Neuronal stem cell (in vitro differentiated cells): ENCODE measurements at regions not wholly inside any gene's neighbourhood (a gene's known extent, or its start where the extent isn't known, plus 50 kb on each side); places are given as distances from the start of the nearest gene placed in this dataset.
"Not testable (repeated sequence)": the region's sequence is repeated elsewhere in the genome, so short reads cannot be mapped to it uniquely, and the experiment has no call there.

ENCODE experiments used
- DNase-seq: peaks from one replicate; pipeline ENCODE4 v3.0.0-alpha.2; 2013; ENCODE audit warnings: low spot score
- H2AFZ ChIP-seq: one replicate; pipeline ENCODE4 v1.6.1; 2013; ENCODE audit warnings: mild to moderate bottlenecking, low read length, inconsistent platforms
- H2AK5ac ChIP-seq: 2 replicates; pipeline ENCODE4 v1.6.1; 2013; ENCODE audit warnings: low read depth, mild to moderate bottlenecking, inconsistent platforms, low read length, moderate library complexity, mixed read lengths
- H2BK120ac ChIP-seq: 2 replicates; pipeline ENCODE4 v1.6.1; 2013; ENCODE audit warnings: low read depth, mild to moderate bottlenecking, inconsistent platforms, low read length, moderate library complexity, mixed read lengths
- H2BK12ac ChIP-seq: one replicate; pipeline ENCODE4 v1.6.1; 2013; ENCODE audit warnings: low read length, inconsistent platforms
- H2BK15ac ChIP-seq: 2 replicates; pipeline ENCODE4 v1.6.1; 2013; ENCODE audit warnings: mild to moderate bottlenecking, low read length, inconsistent platforms, mixed read lengths
- H2BK5ac ChIP-seq: one replicate; pipeline ENCODE4 v1.6.1; 2013; ENCODE audit warnings: inconsistent platforms, mild to moderate bottlenecking, low read length, moderate library complexity
- H3K14ac ChIP-seq: one replicate; pipeline ENCODE4 v1.6.1; 2013; ENCODE audit warnings: low read length, inconsistent platforms
- H3K18ac ChIP-seq: 2 replicates; pipeline ENCODE4 v1.6.1; 2013; ENCODE audit warnings: low read length, inconsistent platforms
- H3K23ac ChIP-seq: 2 replicates; pipeline ENCODE4 v1.6.1; 2013; ENCODE audit warnings: low read depth, mild to moderate bottlenecking, mixed read lengths, low read length, inconsistent platforms; ENCODE audit not compliant: poor library complexity
- H3K27ac ChIP-seq: replicated peaks from 3 replicates; pipeline ENCODE4 v1.5.1; 2013; ENCODE audit warnings: low read length, inconsistent platforms
- H3K27me3 ChIP-seq, 3 experiments: 2 replicates each; pipeline ENCODE4 v1.6.1; 2013; ENCODE audit warnings: low read length in 3 of 3, mild to moderate bottlenecking in 2 of 3, inconsistent platforms in 1 of 3, low read depth in 1 of 3, mixed read lengths in 1 of 3, moderate library complexity in 1 of 3; ENCODE audit not compliant: control insufficient read depth in 3 of 3, insufficient read depth in 3 of 3
- H3K36me3 ChIP-seq, 2 donors: replicated peaks in 1 of 2; 2 replicates each; pipeline ENCODE4 v1.6.1; 2013; ENCODE audit warnings: low read length in 2 of 2; ENCODE audit not compliant: control insufficient read depth in 2 of 2, insufficient read depth in 2 of 2
- H3K4ac ChIP-seq: 2 replicates; pipeline ENCODE4 v1.6.1; 2013; ENCODE audit warnings: inconsistent platforms, mild to moderate bottlenecking, low read length, moderate library complexity
- H3K4me1 ChIP-seq, 2 donors: 1 replicate in 1 of 2; 2 replicates in 1 of 2; pipeline ENCODE4 v1.6.1; 2013; ENCODE audit warnings: low read length in 2 of 2, low read depth in 1 of 2; ENCODE audit not compliant: control insufficient read depth in 2 of 2, insufficient read depth in 1 of 2
- H3K4me2 ChIP-seq: one replicate; pipeline ENCODE4 v1.6.1; 2013; ENCODE audit warnings: mild to moderate bottlenecking, low read length, inconsistent platforms; ENCODE audit not compliant: insufficient read depth, poor library complexity, severe bottlenecking
- H3K4me3 ChIP-seq, 2 donors: 2 replicates each; pipeline ENCODE4 v1.5.1; 2013; ENCODE audit warnings: low read length in 2 of 2, mild to moderate bottlenecking in 2 of 2, inconsistent platforms in 1 of 2, moderate library complexity in 1 of 2
- H3K79me1 ChIP-seq: one replicate; pipeline ENCODE4 v1.6.1; 2013; ENCODE audit warnings: low read depth, mild to moderate bottlenecking, inconsistent platforms, low read length, moderate library complexity
- H3K9ac ChIP-seq: one replicate; pipeline ENCODE4 v1.6.1; 2013; ENCODE audit warnings: mild to moderate bottlenecking, low read depth, low read length, inconsistent platforms; ENCODE audit not compliant: poor library complexity
- H3K9me3 ChIP-seq, 2 donors: replicated peaks in 1 of 2; 2 replicates each; pipeline versions ENCODE3 to v1.6.1; 2013; ENCODE audit warnings: low read length in 2 of 2, mild to moderate bottlenecking in 2 of 2, inconsistent platforms in 1 of 2, low read depth in 1 of 2, mixed read lengths in 1 of 2, moderate library complexity in 1 of 2; ENCODE audit not compliant: control insufficient read depth in 2 of 2, insufficient read depth in 1 of 2
- H4K8ac ChIP-seq: one replicate; pipeline ENCODE4 v1.6.1; 2013; ENCODE audit warnings: low read depth, mild to moderate bottlenecking, inconsistent platforms, low read length, moderate library complexity
- H4K91ac ChIP-seq: one replicate; pipeline ENCODE4 v1.6.1; 2013; ENCODE audit warnings: low read length, low read depth, mild to moderate bottlenecking, inconsistent platforms; ENCODE audit not compliant: poor library complexity
- WGBS, 2 donors: extraction: QIAGEN DNeasy Blood & Tissue Kit; methylation state at CpG; one replicate each; pipeline ENCODE4 v1.1.7; 2013; ENCODE audit warnings: missing lambda C conversion rate in 2 of 2, mixed read lengths in 1 of 2; ENCODE audit not compliant: insufficient read length in 2 of 2, insufficient replicate concordance in 1 of 2; ENCODE audit errors: extremely low coverage in 2 of 2; 5-methylcytosine and 5-hydroxymethylcytosine counted together

DNA sequence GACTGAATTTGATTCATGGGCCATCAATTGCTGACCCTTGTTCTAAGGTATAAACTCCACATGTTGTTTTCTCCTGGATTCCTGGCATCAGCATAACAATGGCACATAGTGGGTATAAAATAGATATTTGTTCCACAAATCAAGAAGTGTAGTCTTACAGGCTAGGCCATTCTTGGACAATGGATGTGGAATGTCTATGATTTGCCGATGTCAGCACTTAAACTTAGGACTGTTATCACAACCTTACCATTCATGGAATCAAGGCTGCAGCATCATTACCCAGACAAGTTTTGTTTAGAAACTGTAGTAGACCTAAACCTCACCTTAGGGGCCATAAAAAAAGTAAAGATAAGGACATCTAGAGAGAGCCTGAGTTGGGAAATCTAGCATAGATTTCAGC, 680.0 kb downstream of the BRINP1 start:
- Histone ChIP-seq H2BK15ac (no peak overlapping the region), H3K36me3 (no peaks in the 10 kb centered on the region), H3K9me3 (no peaks in the 10 kb centered on the region), H3K79me1 (no peaks in the 10 kb centered on the region), H3K27ac (no peak overlapping the region), H3K4me1 (no peaks in the 10 kb centered on the region), H2BK5ac (no peak overlapping the region), H3K14ac (no peak overlapping the region), H2BK12ac (no peak overlapping the region), H3K23ac (no peak overlapping the region), H2BK120ac (no peak overlapping the region), H4K91ac (no peak overlapping the region), H3K4me2 (no peak overlapping the region), H3K18ac (no peak overlapping the region), H3K4ac (no peak overlapping the region), H2AFZ (no peak overlapping the region), H3K4me3 (no peak overlapping the region), H2AK5ac (no peak overlapping the region), H3K9ac (no peak overlapping the region), H3K27me3 (no peaks in the 10 kb centered on the region), H4K8ac (no peak overlapping the region)
- no peak for DNase-seq
- no CpG with 5 or more reads among the region's 1 CpG for WGBS, 2 donors

DNA sequence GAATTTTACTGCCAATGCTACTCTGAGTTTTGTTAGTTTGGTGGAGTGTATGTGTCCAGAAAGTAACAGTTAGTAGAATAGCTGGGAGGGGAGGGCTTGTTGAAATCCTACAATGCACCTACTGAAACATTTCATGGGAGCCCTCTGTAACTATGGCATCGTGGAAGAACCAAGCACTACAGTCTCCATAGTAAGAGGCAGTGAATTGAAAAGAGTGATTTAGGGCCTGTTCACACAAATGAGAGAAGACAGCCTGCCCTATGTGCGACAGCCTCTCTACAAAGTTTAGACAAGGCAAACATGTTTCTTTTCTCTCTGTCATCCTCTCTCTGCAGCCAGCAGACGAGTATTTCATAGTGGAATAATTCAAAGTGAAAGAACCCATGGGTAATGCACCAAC, 676.6 kb downstream of the BRINP1 start:
- H3K9me3 ChIP-seq, result no peaks in the 10 kb centered on the region
- no peak overlapping the region for H3K4ac ChIP-seq
- no peak overlapping the region for H3K18ac ChIP-seq
- H2AFZ ChIP-seq, result no peak overlapping the region
- no peak overlapping the region for H3K4me2 ChIP-seq
- H2BK12ac ChIP-seq, result no peak overlapping the region
- DNase-seq, result no peak
- H3K23ac ChIP-seq, result no peak overlapping the region
- no peak overlapping the region for H3K14ac ChIP-seq
- H3K36me3 ChIP-seq, result no peaks in the 10 kb centered on the region
- no peak overlapping the region for H4K8ac ChIP-seq
- H2AK5ac ChIP-seq, result no peak overlapping the region
- no peaks in the 10 kb centered on the region for H3K27me3 ChIP-seq
- no peak overlapping the region for H2BK5ac ChIP-seq
- no peak overlapping the region for H4K91ac ChIP-seq
- no peak overlapping the region for H3K9ac ChIP-seq
- H3K4me1 ChIP-seq, result no peaks in the 10 kb centered on the region
- WGBS, 2 donors, result no CpG with 5 or more reads among the region's 3 CpGs
- H3K27ac ChIP-seq, result no peak overlapping the region
- H3K4me3 ChIP-seq, result no peak overlapping the region
- H3K79me1 ChIP-seq, result no peaks in the 10 kb centered on the region
- H2BK120ac ChIP-seq, result no peak overlapping the region
- H2BK15ac ChIP-seq, result no peak overlapping the region

DNA sequence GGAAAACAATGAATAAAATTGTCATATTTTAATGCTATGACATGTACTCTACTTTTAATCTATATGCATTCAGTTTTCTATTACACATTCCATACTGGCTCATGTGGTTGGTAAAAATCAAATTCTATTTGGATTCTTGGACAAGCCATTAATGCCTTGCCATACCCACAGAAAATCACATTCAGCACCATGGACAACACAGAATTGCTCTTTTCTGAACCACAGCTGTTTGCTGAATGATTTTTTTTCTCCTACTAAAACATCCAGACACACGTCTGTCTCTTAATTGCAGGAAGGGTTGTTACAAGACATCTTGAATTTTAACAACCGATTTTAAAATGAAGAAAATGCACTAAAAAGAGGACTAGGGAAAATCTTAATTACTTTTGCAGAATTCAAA, 675.6 kb downstream of the BRINP1 start:
- no peaks in the 10 kb centered on the region for H3K79me1 ChIP-seq
- no peaks in the 10 kb centered on the region for H3K4me1 ChIP-seq
- H3K27me3 ChIP-seq, result no peaks in the 10 kb centered on the region
- no peak overlapping the region for H3K4me2 ChIP-seq
- no peak overlapping the region for H2AFZ ChIP-seq
- no peak for DNase-seq
- H2BK120ac ChIP-seq, result no peak overlapping the region
- H2BK15ac ChIP-seq, result no peak overlapping the region
- no peak overlapping the region for H4K91ac ChIP-seq
- no peaks in the 10 kb centered on the region for H3K36me3 ChIP-seq
- H3K23ac ChIP-seq, result no peak overlapping the region
- WGBS, 2 donors, result no CpG with 5 or more reads among the region's 2 CpGs
- no peak overlapping the region for H2BK5ac ChIP-seq
- no peak overlapping the region for H3K18ac ChIP-seq
- H3K9ac ChIP-seq, result no peak overlapping the region
- no peak overlapping the region for H3K14ac ChIP-seq
- no peak overlapping the region for H4K8ac ChIP-seq
- no peak overlapping the region for H3K4ac ChIP-seq
- no peak overlapping the region for H2AK5ac ChIP-seq
- no peak overlapping the region for H3K27ac ChIP-seq
- no peak overlapping the region for H2BK12ac ChIP-seq
- no peak overlapping the region for H3K4me3 ChIP-seq
- no peaks in the 10 kb centered on the region for H3K9me3 ChIP-seq

DNA sequence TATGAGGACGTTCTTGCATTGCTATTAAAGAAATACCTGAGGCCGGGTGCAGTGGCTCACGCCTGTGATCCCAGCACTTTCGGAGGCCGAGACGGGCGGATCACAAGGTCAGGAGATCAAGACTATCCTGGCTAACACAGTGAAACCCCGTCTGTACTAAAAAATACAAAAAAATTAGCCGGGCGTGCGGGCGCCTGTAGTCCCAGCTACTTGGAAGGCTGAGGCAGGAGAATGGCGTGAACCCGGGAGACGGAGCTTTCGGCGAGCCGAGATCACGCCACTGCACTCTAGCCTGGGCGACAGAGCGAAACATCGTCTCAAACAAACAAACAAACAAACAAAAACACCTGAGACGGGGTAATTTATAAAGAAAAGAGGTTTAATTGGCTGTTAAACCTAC, 674.0 kb downstream of the BRINP1 start:
- H2BK5ac ChIP-seq, DNase-seq, H2BK120ac ChIP-seq, H3K9ac ChIP-seq, H3K36me3 ChIP-seq, H2BK12ac ChIP-seq, H3K79me1 ChIP-seq, H3K27ac ChIP-seq, H4K91ac ChIP-seq, H2AK5ac ChIP-seq, H4K8ac ChIP-seq, H2AFZ ChIP-seq, H3K4me3 ChIP-seq, H2BK15ac ChIP-seq, H3K23ac ChIP-seq, H3K18ac ChIP-seq, H3K14ac ChIP-seq, H3K4me2 ChIP-seq, H3K4ac ChIP-seq, H3K27me3 ChIP-seq, H3K4me1 ChIP-seq, H3K9me3 ChIP-seq: not testable (repeated sequence)
- no CpG with 5 or more reads among the region's 23 CpGs for WGBS, 2 donors
